ENCODE measurements at regions not wholly inside any gene's neighbourhood (a gene's known extent, or its start where the extent isn't known, plus 50 kb on each side); places are given as distances from the start of the nearest gene placed in this dataset.
"Not testable (repeated sequence)": the region's sequence is repeated elsewhere in the genome, so short reads cannot be mapped to it uniquely, and the experiment has no call there.

GRCh38 chr2:180258579-180258978 lies 251.5 kb upstream of the CWC22 start:
- no peak for DNase-seq

GRCh38 chr2:180258041-180258537 lies 251.0 kb upstream of the CWC22 start:
- no peak for DNase-seq

GRCh38 chr2:180257247-180257646 lies 250.2 kb upstream of the CWC22 start:
- no peak for DNase-seq

- DNase-seq: peak; percentile 53
Measured at GRCh38 chr2:180255981-180256380, 248.9 kb upstream of the CWC22 start.

GRCh38 chr2:180254872-180255271 lies 247.8 kb upstream of the CWC22 start:
- DNase-seq: no peak

GRCh38 chr2:180247658-180248057 lies 240.6 kb upstream of the CWC22 start:
- no peak for DNase-seq

GRCh38 chr2:180246268-180246667 lies 239.2 kb upstream of the CWC22 start:
- no peak for DNase-seq

GRCh38 chr2:180240774-180241173 lies 233.7 kb upstream of the CWC22 start:
- peak; percentile 46 for DNase-seq

GRCh38 chr2:180238729-180239128 lies 231.6 kb upstream of the CWC22 start:
- no peak for DNase-seq

- not testable (repeated sequence) for DNase-seq
Measured at GRCh38 chr2:180236061-180236460, 229.0 kb upstream of the CWC22 start.

GRCh38 chr2:180235506-180235905 lies 228.4 kb upstream of the CWC22 start:
- not testable (repeated sequence) for DNase-seq

GRCh38 chr2:180234991-180235390 lies 227.9 kb upstream of the CWC22 start:
- DNase-seq: not testable (repeated sequence)

- DNase-seq: peak; percentile 69
Measured at GRCh38 chr2:180231015-180231414, 223.9 kb upstream of the CWC22 start.

GRCh38 chr2:180227461-180227860 lies 220.4 kb upstream of the CWC22 start:
- no peak for DNase-seq

GRCh38 chr2:180225118-180225517 lies 218.0 kb upstream of the CWC22 start:
- peak; percentile 7 for DNase-seq

- no peak for DNase-seq
Measured at GRCh38 chr2:180222644-180223043, 215.5 kb upstream of the CWC22 start.

- DNase-seq: no peak
Measured at GRCh38 chr2:180219491-180219890, 212.4 kb upstream of the CWC22 start.

GRCh38 chr2:180208841-180209240 lies 201.7 kb upstream of the CWC22 start:
- no peak for DNase-seq

GRCh38 chr2:180205621-180206235 lies 198.6 kb upstream of the CWC22 start:
- DNase-seq: no peak

- no peak for DNase-seq
Measured at GRCh38 chr2:180203972-180204371, 196.9 kb upstream of the CWC22 start.

- DNase-seq: no peak
Measured at GRCh38 chr2:180202467-180202951, 195.4 kb upstream of the CWC22 start.

GRCh38 chr2:180196419-180196977 lies 189.4 kb upstream of the CWC22 start:
- DNase-seq: peak; percentile 81

- peak; percentile 49 for DNase-seq
Measured at GRCh38 chr2:180195847-180196246, 188.8 kb upstream of the CWC22 start.

GRCh38 chr2:180191432-180192124 lies 184.5 kb upstream of the CWC22 start:
- no peak for DNase-seq

Data from OCI-M1 (cell line).